ENCODE measurements at regions not wholly inside any gene's neighbourhood (a gene's known extent, or its start where the extent isn't known, plus 50 kb on each side); places are given as distances from the start of the nearest gene placed in this dataset.

DNA sequence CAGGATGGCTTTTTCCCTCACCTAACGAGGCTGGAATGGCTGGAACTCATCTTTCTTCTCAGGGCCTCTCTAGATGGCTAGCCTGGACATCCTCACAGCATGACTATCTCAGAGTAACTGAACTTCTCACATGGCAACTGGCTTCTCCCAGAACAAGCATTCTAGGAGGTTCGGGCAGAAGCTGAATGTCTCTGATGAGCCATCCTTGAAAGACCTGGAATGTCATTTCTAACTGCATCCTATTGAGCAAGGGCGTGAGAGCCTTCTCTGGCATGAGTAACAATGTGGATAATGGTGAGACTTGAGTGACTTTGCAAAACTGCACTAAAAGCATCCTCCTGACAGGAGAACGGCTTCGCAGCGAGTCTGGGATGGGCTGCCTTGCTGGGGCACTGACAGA lies 487.7 kb downstream of the MAT2B start:
- no peaks in the 10 kb centered on the region for H3K4me1 Mint-ChIP-seq
- no peak overlapping the region for H3K4me3 Mint-ChIP-seq
- peaks cover 0 to 4% (median 0%) of the 10 kb centered on the region in 6 donors for H3K9me3 Mint-ChIP-seq
- no peak for DNase-seq
- H3K36me3 Mint-ChIP-seq, result peaks cover 0 to 4% (median 0%) of the 10 kb centered on the region in 3 donors
- H3K27ac Mint-ChIP-seq, result no peak overlapping the region
- no peaks in the 10 kb centered on the region for H3K27me3 Mint-ChIP-seq (ENCODE audit: low read depth in 3 of 3)

DNA sequence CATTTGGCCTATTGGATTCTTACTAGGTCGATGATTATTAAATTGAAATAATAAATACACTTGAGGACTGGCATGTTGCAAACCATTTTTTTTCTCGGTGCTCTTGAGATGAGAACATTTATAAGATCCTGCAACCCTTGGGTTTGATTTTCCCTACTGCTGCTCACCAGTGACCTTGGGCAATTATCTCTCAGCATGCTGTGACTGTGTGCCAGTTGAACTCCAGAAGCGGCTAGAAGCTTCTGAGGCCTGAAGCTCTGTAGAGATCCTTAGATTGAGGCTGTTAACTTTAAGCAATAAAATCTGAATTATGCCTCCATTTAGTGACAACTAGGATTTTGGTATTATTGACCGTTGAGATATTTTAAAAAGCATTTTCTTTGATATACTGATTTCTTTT lies 489.8 kb downstream of the MAT2B start:
- peaks cover 0 to 3% of the 10 kb centered on the region in 2 donors for H3K4me1 Mint-ChIP-seq
- no peak overlapping the region for H3K4me3 Mint-ChIP-seq
- peaks cover 0 to 4% (median 0%) of the 10 kb centered on the region in 6 donors for H3K9me3 Mint-ChIP-seq
- H3K27me3 Mint-ChIP-seq (ENCODE audit: low read depth in 3 of 3), result no peaks in the 10 kb centered on the region
- no peak for DNase-seq
- no peak overlapping the region for H3K27ac Mint-ChIP-seq
- peaks cover 0 to 4% (median 0%) of the 10 kb centered on the region in 3 donors for H3K36me3 Mint-ChIP-seq

GRCh38 chr5:163997965-163998364 lies 492.5 kb downstream of the MAT2B start:
- DNase-seq, result no peak
- peaks cover 0 to 4% (median 0%) of the 10 kb centered on the region in 3 donors for H3K27me3 Mint-ChIP-seq (ENCODE audit: low read depth in 3 of 3)
- H3K36me3 Mint-ChIP-seq, result peaks cover 0 to 4% (median 0%) of the 10 kb centered on the region in 3 donors
- H3K4me1 Mint-ChIP-seq, result peaks cover 7 to 16% of the 10 kb centered on the region in 2 donors
- H3K9me3 Mint-ChIP-seq, result peaks cover 0 to 6% (median 0%) of the 10 kb centered on the region in 6 donors
- H3K27ac Mint-ChIP-seq, result no peak overlapping the region
- H3K4me3 Mint-ChIP-seq, result no peak overlapping the region

DNA sequence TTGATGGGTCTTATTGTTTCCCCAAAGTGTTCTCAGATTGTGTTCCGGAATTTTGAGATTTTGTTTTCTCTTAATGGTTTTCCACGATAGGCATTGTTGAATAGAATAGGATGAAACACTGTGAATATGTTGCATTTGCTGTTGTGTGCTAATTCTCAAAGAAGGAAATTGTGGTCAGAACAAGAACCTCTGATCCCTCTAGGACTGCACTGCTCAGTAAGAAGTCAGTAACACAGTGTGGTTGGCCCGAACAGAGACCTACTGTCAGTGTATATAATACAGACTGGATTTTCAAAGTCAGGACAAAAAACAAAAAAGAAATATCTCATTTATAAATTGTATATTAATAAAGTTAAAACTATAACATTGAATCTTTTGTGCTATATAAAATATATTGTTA lies 494.8 kb downstream of the MAT2B start:
- no peak for DNase-seq
- Mint-ChIP-seq H3K9me3 (peaks cover 0 to 3% (median 0%) of the 10 kb centered on the region in 6 donors), H3K4me3 (no peak overlapping the region), H3K27me3 (ENCODE audit: low read depth in 3 of 3) (peaks cover 0 to 8% (median 0%) of the 10 kb centered on the region in 3 donors), H3K27ac (no peak overlapping the region), H3K4me1 (peaks cover 7 to 16% of the 10 kb centered on the region in 2 donors), H3K36me3 (peaks cover 0 to 4% (median 0%) of the 10 kb centered on the region in 3 donors)

- Mint-ChIP-seq H3K9me3 (peaks cover 0 to 3% (median 0%) of the 10 kb centered on the region in 6 donors), H3K27ac (no peak overlapping the region), H3K4me1 (peaks cover 7 to 16% of the 10 kb centered on the region in 2 donors), H3K36me3 (peaks cover 0 to 4% (median 0%) of the 10 kb centered on the region in 3 donors), H3K4me3 (no peak overlapping the region), H3K27me3 (ENCODE audit: low read depth in 3 of 3) (peaks cover 0 to 8% (median 0%) of the 10 kb centered on the region in 3 donors)
- DNase-seq, result no peak
These were observed 495.4 kb downstream of the MAT2B start for GRCh38 chr5:164000819-164001218.

DNA sequence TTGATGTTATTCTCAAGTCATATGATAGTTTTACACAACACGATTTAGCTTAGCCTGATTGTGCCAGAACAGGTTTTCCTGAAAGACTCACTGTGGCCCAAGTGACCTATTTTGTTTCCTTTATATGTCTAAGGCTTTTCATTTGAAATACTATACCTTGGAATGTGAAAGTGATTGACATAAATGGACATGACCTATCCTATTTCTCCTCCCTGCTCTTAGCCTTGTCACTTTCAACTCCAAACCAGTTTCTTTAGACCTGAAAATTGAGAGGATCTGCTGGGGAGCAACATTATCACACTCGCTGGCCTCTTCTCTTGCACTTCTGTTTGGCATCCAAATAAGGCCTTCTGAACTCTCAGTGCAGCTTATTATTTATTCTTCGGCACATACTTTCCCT lies 496.8 kb downstream of the MAT2B start:
- Mint-ChIP-seq H3K9me3 (peaks cover 0 to 3% (median 0%) of the 10 kb centered on the region in 6 donors), H3K36me3 (peaks cover 0 to 3% (median 0%) of the 10 kb centered on the region in 3 donors), H3K4me1 (peaks cover 7 to 16% of the 10 kb centered on the region in 2 donors), H3K27me3 (ENCODE audit: low read depth in 3 of 3) (peaks cover 0 to 8% (median 0%) of the 10 kb centered on the region in 3 donors), H3K4me3 (no peak overlapping the region), H3K27ac (no peak overlapping the region)
- no peak for DNase-seq

- Mint-ChIP-seq H3K4me3 (no peak overlapping the region), H3K9me3 (peaks cover 0 to 3% (median 0%) of the 10 kb centered on the region in 6 donors), H3K27me3 (ENCODE audit: low read depth in 3 of 3) (peaks cover 0 to 8% (median 0%) of the 10 kb centered on the region in 3 donors), H3K4me1 (peaks cover 7 to 16% of the 10 kb centered on the region in 2 donors), H3K27ac (no peak overlapping the region), H3K36me3 (no peaks in the 10 kb centered on the region)
- peak in 1 of 3 donors; percentile 2 for DNase-seq
These were observed 497.2 kb downstream of the MAT2B start for GRCh38 chr5:164002628-164003027.

- Mint-ChIP-seq H3K36me3 (no peaks in the 10 kb centered on the region), H3K9me3 (peaks cover 0 to 3% (median 0%) of the 10 kb centered on the region in 6 donors), H3K27me3 (ENCODE audit: low read depth in 3 of 3) (peaks cover 0 to 8% (median 1%) of the 10 kb centered on the region in 3 donors), H3K4me3 (no peak overlapping the region), H3K27ac (no peak overlapping the region), H3K4me1 (peaks cover 7 to 14% of the 10 kb centered on the region in 2 donors)
- DNase-seq, result no peak
These were observed 499.7 kb downstream of the MAT2B start for GRCh38 chr5:164005071-164005470.

DNA sequence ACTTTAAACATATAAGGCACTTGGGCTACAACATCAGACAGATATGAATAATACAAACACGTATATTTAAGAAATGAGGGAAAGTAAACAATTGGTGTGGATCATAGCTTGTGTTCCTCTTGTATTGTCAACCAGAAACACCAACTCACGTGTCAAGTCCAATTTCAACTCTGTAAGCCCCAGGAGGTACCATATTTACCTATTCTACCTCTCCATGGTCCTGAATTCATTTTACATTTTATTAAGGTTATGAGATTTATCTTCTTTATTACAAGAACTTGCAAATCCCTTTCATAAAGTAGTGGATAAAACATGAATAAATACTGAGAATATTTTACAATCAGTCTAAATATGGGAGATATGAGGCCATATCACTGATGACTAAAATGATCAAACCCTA lies 501.6 kb downstream of the MAT2B start:
- Mint-ChIP-seq H3K4me3 (no peak overlapping the region), H3K36me3 (no peaks in the 10 kb centered on the region), H3K4me1 (peaks cover 7 to 9% of the 10 kb centered on the region in 2 donors), H3K27me3 (ENCODE audit: low read depth in 3 of 3) (peaks cover 0 to 7% (median 2%) of the 10 kb centered on the region in 3 donors), H3K27ac (no peak overlapping the region), H3K9me3 (peaks cover 0 to 2% (median 0%) of the 10 kb centered on the region in 6 donors)
- no peak for DNase-seq

GRCh38 chr5:164009621-164010020 lies 504.2 kb downstream of the MAT2B start:
- Mint-ChIP-seq H3K27ac (no peak overlapping the region), H3K36me3 (no peaks in the 10 kb centered on the region), H3K4me3 (no peak overlapping the region), H3K9me3 (peaks cover 0 to 2% (median 0%) of the 10 kb centered on the region in 6 donors), H3K4me1 (peaks cover 0 to 4% of the 10 kb centered on the region in 2 donors), H3K27me3 (ENCODE audit: low read depth in 3 of 3) (peaks cover 0 to 4% (median 0%) of the 10 kb centered on the region in 3 donors)
- no peak for DNase-seq

- Mint-ChIP-seq H3K27me3 (ENCODE audit: low read depth in 3 of 3) (peaks cover 0 to 4% (median 0%) of the 10 kb centered on the region in 3 donors), H3K27ac (no peak overlapping the region), H3K4me3 (no peak overlapping the region)
These were observed 505.5 kb downstream of the MAT2B start for GRCh38 chr5:164010900-164011299.

DNA sequence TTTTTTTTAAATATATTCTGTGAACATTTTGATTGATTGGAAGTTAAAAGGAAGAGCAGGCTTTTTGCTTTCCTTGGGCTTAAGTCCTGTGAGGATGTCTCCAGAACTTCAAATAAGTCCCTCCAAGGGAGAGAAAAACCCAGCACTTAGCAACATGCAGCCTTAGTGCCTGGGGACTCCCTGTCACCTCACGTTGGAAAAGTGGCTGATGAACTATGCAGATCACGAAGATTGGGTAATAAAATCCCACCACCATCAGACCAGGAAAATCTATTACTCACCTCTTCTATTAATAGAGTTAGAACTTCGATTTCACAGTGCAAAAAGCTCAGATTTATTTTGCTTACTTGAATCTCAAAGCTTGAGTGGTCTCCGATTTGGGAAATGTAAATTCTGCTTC lies 507.0 kb downstream of the MAT2B start:
- H3K27me3 Mint-ChIP-seq (ENCODE audit: low read depth in 3 of 3), result peaks cover 0 to 4% (median 0%) of the 10 kb centered on the region in 3 donors
- H3K9me3 Mint-ChIP-seq, result peaks cover 0 to 2% (median 0%) of the 10 kb centered on the region in 6 donors
- no peaks in the 10 kb centered on the region for H3K36me3 Mint-ChIP-seq
- no peak overlapping the region for H3K27ac Mint-ChIP-seq
- no peak overlapping the region for H3K4me3 Mint-ChIP-seq
- no peak for DNase-seq
- H3K4me1 Mint-ChIP-seq, result peaks cover 0 to 4% of the 10 kb centered on the region in 2 donors

More at GRCh38 chr5:164010900-164011299, 505.5 kb downstream of the MAT2B start:
- H3K9me3 Mint-ChIP-seq, result peaks cover 0 to 2% (median 0%) of the 10 kb centered on the region in 6 donors
- H3K4me1 Mint-ChIP-seq, result peaks cover 0 to 4% of the 10 kb centered on the region in 2 donors
- no peak for DNase-seq
- no peaks in the 10 kb centered on the region for H3K36me3 Mint-ChIP-seq

GRCh38 chr5:164013077-164013670 lies 507.8 kb downstream of the MAT2B start:
- H3K4me3 Mint-ChIP-seq, result no peak overlapping the region
- peak overlapping the region in 1 of 6 donors; percentile 35 for H3K27ac Mint-ChIP-seq
- H3K4me1 Mint-ChIP-seq, result peaks cover 0 to 4% of the 10 kb centered on the region in 2 donors
- peaks cover 0 to 2% (median 0%) of the 10 kb centered on the region in 6 donors for H3K9me3 Mint-ChIP-seq
- DNase-seq, result peak; percentile 22 to 52 (median 34)
- H3K27me3 Mint-ChIP-seq (ENCODE audit: low read depth in 3 of 3), result peaks cover 0 to 4% (median 0%) of the 10 kb centered on the region in 3 donors
- no peaks in the 10 kb centered on the region for H3K36me3 Mint-ChIP-seq

DNA sequence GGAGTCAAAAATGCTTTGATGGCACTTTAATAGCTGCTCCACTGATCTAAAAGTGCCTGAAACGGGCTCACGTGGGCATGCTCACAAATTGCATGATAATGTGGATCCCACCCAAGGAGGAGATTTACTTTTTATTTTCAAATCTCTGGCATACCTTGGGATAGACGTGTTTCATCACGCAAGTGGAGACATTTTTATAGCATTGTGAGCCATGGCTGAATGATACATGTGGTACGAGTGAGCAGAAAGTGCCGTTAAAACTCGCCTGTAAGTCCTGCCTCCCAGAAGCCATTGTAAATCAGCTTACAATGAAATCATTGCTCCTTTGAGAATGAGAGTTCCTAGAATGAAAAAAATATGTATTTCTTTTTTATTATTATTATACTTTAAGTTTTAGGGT lies 514.7 kb downstream of the MAT2B start:
- no peak overlapping the region for H3K27ac Mint-ChIP-seq
- no peak for DNase-seq
- no peaks in the 10 kb centered on the region for H3K4me1 Mint-ChIP-seq
- H3K36me3 Mint-ChIP-seq, result no peaks in the 10 kb centered on the region
- no peaks in the 10 kb centered on the region for H3K9me3 Mint-ChIP-seq
- peaks cover 0 to 5% (median 2%) of the 10 kb centered on the region in 3 donors for H3K27me3 Mint-ChIP-seq (ENCODE audit: low read depth in 3 of 3)
- H3K4me3 Mint-ChIP-seq, result no peak overlapping the region
